IMR-90 (cell line): ENCODE measurements at regions not wholly inside any gene's neighbourhood (a gene's known extent, or its start where the extent isn't known, plus 50 kb on each side); places are given as distances from the start of the nearest gene placed in this dataset.
"Not testable (repeated sequence)": the region's sequence is repeated elsewhere in the genome, so short reads cannot be mapped to it uniquely, and the experiment has no call there.

ENCODE experiments used
- CTCF ChIP-seq: conservative IDR thresholded peaks from 2 replicates; pipeline ENCODE4 v1.5.1; 2012; ENCODE audit warnings: mild to moderate bottlenecking, low read depth, low read length, improper control_type of control experiment
- FOS ChIP-seq: fragments of 150-350 bp; IDR thresholded peaks from 2 replicates; pipeline ENCODE4 v1.6.1; 2016; ENCODE audit warnings: low read depth, low read length
- POLR2A ChIP-seq: IDR thresholded peaks from 2 replicates; pipeline ENCODE4 v1.6.1; 2012; ENCODE audit warnings: mild to moderate bottlenecking, low read depth, low read length

DNA sequence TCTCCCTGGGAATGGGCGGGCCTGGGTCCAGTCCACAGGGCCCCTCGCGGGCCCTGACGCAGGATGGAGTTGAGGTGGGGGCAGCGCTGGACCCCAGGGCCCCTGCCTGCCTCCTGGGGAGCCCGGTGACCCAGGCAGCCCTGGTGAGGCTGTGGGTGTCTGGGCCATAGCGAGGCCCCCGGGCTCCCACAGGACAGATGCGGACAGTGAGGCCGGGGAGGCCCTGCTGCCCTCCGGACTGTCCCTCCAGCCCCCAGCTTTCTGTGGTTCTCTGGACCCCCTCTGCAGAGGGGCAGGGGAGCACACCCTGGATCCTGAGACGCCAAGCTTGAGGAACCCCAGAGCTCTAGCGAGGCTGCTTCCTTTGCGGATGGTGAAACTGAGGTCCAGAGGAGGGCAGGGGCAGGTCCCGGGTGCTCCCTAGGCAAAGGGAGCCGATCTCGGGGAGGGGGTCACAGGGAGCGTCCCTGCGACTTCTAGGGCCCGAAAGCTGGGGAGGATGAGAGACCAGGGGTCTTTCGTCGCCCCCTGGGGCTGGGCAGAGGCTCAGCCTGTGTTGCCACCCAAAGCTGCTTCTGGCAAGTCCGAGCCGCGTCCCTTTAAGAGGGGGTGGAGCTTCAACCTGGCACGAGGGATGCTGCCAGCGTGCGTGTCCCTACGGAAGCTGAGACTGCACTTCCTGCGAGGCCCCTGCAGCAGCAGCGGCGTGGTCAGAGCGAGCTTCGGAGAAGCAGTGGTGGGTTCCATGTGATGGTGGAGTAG is 94.6 kb downstream of the POTEM start:
- TF ChIP-seq CTCF, POLR2A, FOS: not testable (repeated sequence)
